ENCODE measurements at regions not wholly inside any gene's neighbourhood (a gene's known extent, or its start where the extent isn't known, plus 50 kb on each side); places are given as distances from the start of the nearest gene placed in this dataset.

- TF ChIP-seq EZH2 (IDR thresholded peaks at IDR 0.05; ENCODE audit: borderline replicate concordance) (no peak), CTCF (IDR thresholded peaks at IDR 0.05; ENCODE audit: poor library complexity) (no peak), EZH2phosphoT487 (IDR thresholded peaks at IDR 0.05; ENCODE audit: low read depth, severe bottlenecking, unreplicated experiment) (no peak)
Observed at GRCh38 chr4:30454504-30454903, 265.7 kb upstream of the PCDH7 start.

All from hepatocyte (in vitro differentiated cells).